HG02884 (cell line): ENCODE measurements at regions not wholly inside any gene's neighbourhood (a gene's known extent, or its start where the extent isn't known, plus 50 kb on each side); places are given as distances from the start of the nearest gene placed in this dataset.
"Not testable (repeated sequence)": the region's sequence is repeated elsewhere in the genome, so short reads cannot be mapped to it uniquely, and the experiment has no call there.

Experiments used
- ATAC-seq: cut with Tn5 transposase; IDR thresholded peaks from one replicate; pipeline ENCODE4 v1.9.1; 2021; ENCODE audit warnings: mild to moderate bottlenecking, moderate library complexity; ENCODE audit not compliant: unreplicated experiment

GRCh38 chr1:241447031-241447644, 72.4 kb downstream of the FH start:
- no peak for ATAC-seq

- ATAC-seq = no peak
Observed at GRCh38 chr1:241444836-241445235, 74.7 kb downstream of the FH start.

- no peak for ATAC-seq
Observed at GRCh38 chr1:241443561-241443960, 76.0 kb downstream of the FH start.

GRCh38 chr1:241442686-241443085, 76.9 kb downstream of the FH start:
- ATAC-seq = no peak

GRCh38 chr1:241440904-241441303, 78.7 kb downstream of the FH start:
- no peak for ATAC-seq

- not testable (repeated sequence) for ATAC-seq
Observed at GRCh38 chr1:241438686-241439085, 80.9 kb downstream of the FH start.

- no peak for ATAC-seq
Observed at GRCh38 chr1:241432241-241432640, 75.2 kb upstream of the RGS7 start.

- ATAC-seq = not testable (repeated sequence)
Observed at GRCh38 chr1:241425091-241425490, 68.1 kb upstream of the RGS7 start.

GRCh38 chr1:241424480-241424971, 67.5 kb upstream of the RGS7 start:
- no peak for ATAC-seq

- ATAC-seq = peak; percentile 94
Observed at GRCh38 chr1:241423541-241424479, 66.8 kb upstream of the RGS7 start.

- no peak for ATAC-seq
Observed at GRCh38 chr1:241422470-241422869, 65.5 kb upstream of the RGS7 start.

- no peak for ATAC-seq
Observed at GRCh38 chr1:241419986-241420385, 63.0 kb upstream of the RGS7 start.

- no peak for ATAC-seq
Observed at GRCh38 chr1:241417258-241417657, 60.3 kb upstream of the RGS7 start.

- no peak for ATAC-seq
Observed at GRCh38 chr1:241413974-241414373, 57.0 kb upstream of the RGS7 start.

GRCh38 chr1:241413386-241413785, 56.4 kb upstream of the RGS7 start:
- peak; percentile 42 for ATAC-seq

GRCh38 chr1:241412646-241413045, 55.6 kb upstream of the RGS7 start:
- no peak for ATAC-seq

- no peak for ATAC-seq
Observed at GRCh38 chr1:241411776-241412338, 54.9 kb upstream of the RGS7 start.

GRCh38 chr1:241411056-241411775, 54.2 kb upstream of the RGS7 start:
- ATAC-seq = no peak

- ATAC-seq = no peak
Observed at GRCh38 chr1:241408170-241408569, 51.2 kb upstream of the RGS7 start.
